ENCODE measurements at regions not wholly inside any gene's neighbourhood (a gene's known extent, or its start where the extent isn't known, plus 50 kb on each side); places are given as distances from the start of the nearest gene placed in this dataset.

GRCh38 chr5:3736926-3737325, 141.3 kb downstream of the IRX1 start:
- Mint-ChIP-seq H3K9me3 (ENCODE audit: unreplicated experiment) (no peaks in the 10 kb centered on the region), H3K4me1 (ENCODE audit: low read depth, unreplicated experiment) (peaks cover 13% of the 10 kb centered on the region), H3K27me3 (ENCODE audit: low read depth, unreplicated experiment) (peaks cover 5% of the 10 kb centered on the region), H3K4me3 (ENCODE audit: unreplicated experiment) (no peak overlapping the region), H3K27ac (ENCODE audit: unreplicated experiment) (no peak overlapping the region), H3K36me3 (ENCODE audit: low read depth, unreplicated experiment) (no peaks in the 10 kb centered on the region)
- H3K9ac ChIP-seq (ENCODE audit: low read length): no peak overlapping the region
- H3K4me1 ChIP-seq (ENCODE audit: insufficient read depth, low read length): peaks cover 15% of the 10 kb centered on the region
- H4K20me1 ChIP-seq (ENCODE audit: insufficient read depth, low read length): no peaks in the 10 kb centered on the region
- H3K9me3 ChIP-seq (ENCODE audit: insufficient read depth, low read depth, low read length): peaks cover 2% of the 10 kb centered on the region
- no peaks in the 10 kb centered on the region for H3K36me3 ChIP-seq (ENCODE audit: insufficient read depth, low read length)
- H3K79me2 ChIP-seq (ENCODE audit: insufficient read depth, low read length): no peaks in the 10 kb centered on the region
- H3K27ac ChIP-seq (ENCODE audit: low read depth, low read length): no peak overlapping the region
- H3K27me3 ChIP-seq (ENCODE audit: insufficient read depth, low read length): no peaks in the 10 kb centered on the region
- TF ChIP-seq CTCF (IDR thresholded peaks at IDR 0.05; ENCODE audit: insufficient read depth, low read depth, low read length) (no peak), EZH2 (IDR thresholded peaks at IDR 0.05; ENCODE audit: insufficient read depth, low read length) (no peak)
- FAIRE-seq: no peak
- no peak overlapping the region for H3K4me3 ChIP-seq (ENCODE audit: insufficient read depth, low read depth, low read length)
- no peak overlapping the region for H2AFZ ChIP-seq (ENCODE audit: low read depth, low read length)
- H3K4me2 ChIP-seq (ENCODE audit: low read length): no peak overlapping the region
- peak; percentile 1 for DNase-seq (ENCODE audit: low read depth)

DNA sequence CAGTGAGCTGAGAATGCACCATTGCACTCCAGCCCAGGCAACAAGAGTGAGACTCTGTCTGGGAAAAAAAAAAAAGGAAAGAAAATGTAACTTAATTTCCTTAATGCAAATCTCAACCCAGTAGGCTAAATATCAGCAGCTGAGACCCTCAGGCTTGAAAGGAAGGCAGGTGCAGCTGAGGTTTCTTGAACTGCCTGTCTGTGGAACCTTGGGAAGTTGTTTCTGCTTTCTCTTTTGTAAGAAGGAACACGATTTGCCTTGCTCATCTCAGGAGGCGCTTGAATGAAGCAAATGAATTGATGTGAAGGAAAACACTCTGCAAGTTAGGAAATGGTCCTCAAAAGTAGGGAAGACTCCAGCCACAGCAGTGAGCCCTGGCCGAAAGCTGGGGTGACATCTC, 143.3 kb downstream of the IRX1 start:
- Histone ChIP-seq H3K4me1 (ENCODE audit: insufficient read depth, low read length) (peaks cover 15% of the 10 kb centered on the region), H3K36me3 (ENCODE audit: insufficient read depth, low read length) (no peaks in the 10 kb centered on the region), H3K9ac (ENCODE audit: low read length) (no peak overlapping the region), H4K20me1 (ENCODE audit: insufficient read depth, low read length) (no peaks in the 10 kb centered on the region), H3K27me3 (ENCODE audit: insufficient read depth, low read length) (no peaks in the 10 kb centered on the region), H3K9me3 (ENCODE audit: insufficient read depth, low read depth, low read length) (peaks cover 2% of the 10 kb centered on the region), H3K4me2 (ENCODE audit: low read length) (no peak overlapping the region), H3K27ac (ENCODE audit: low read depth, low read length) (no peak overlapping the region), H3K4me3 (ENCODE audit: insufficient read depth, low read depth, low read length) (no peak overlapping the region), H2AFZ (ENCODE audit: low read depth, low read length) (no peak overlapping the region), H3K79me2 (ENCODE audit: insufficient read depth, low read length) (no peaks in the 10 kb centered on the region)
- H3K9me3 Mint-ChIP-seq (ENCODE audit: unreplicated experiment): no peaks in the 10 kb centered on the region
- no peaks in the 10 kb centered on the region for H3K36me3 Mint-ChIP-seq (ENCODE audit: low read depth, unreplicated experiment)
- no peak overlapping the region for H3K27ac Mint-ChIP-seq (ENCODE audit: unreplicated experiment)
- no peak for FAIRE-seq
- peaks cover 2% of the 10 kb centered on the region for H3K27me3 Mint-ChIP-seq (ENCODE audit: low read depth, unreplicated experiment)
- peaks cover 13% of the 10 kb centered on the region for H3K4me1 Mint-ChIP-seq (ENCODE audit: low read depth, unreplicated experiment)
- TF ChIP-seq EZH2 (IDR thresholded peaks at IDR 0.05; ENCODE audit: insufficient read depth, low read length) (no peak), CTCF (IDR thresholded peaks at IDR 0.05; ENCODE audit: insufficient read depth, low read depth, low read length) (no peak)
- no peak for DNase-seq (ENCODE audit: low read depth)
- no peak overlapping the region for H3K4me3 Mint-ChIP-seq (ENCODE audit: unreplicated experiment)

DNA sequence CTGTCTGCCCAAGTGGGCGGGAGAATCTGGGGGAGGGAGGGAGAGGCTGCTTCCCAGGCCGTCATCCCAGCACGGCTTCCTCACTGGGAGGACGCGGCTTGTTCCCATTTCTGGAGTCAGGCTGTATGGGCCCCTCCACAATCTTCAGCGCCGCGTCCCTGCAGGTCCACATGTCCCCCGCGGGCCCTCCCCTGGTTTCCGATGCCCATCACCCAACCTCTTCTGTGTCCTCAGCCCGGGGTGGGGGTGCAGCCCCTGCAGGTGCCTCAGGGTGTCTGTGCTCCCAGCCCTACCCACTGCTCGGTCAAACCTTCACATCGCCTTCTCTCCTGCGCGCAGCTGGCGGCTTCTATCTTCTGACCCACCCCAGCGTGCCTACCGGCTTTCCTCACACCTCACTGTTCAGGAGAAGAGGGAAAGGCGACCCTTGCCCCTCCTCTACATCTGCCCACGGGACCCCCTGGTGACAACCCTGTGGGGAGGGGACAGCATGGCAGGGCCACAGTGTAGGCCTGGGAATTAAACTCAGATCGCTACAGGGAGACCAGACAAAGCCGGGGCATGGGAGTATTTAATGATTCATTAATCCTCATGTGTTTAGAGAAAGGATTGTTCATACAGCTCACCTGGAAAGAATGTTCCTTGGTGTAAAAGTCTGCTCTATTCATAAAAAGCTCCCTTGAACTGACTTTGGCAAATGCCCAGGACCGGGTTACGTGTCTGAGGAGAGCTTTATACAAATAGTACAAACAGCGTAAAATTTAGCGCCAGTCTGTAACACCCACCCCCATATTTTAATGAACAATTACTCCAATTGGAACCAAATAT, 145.1 kb downstream of the IRX1 start:
- H4K20me1 ChIP-seq (ENCODE audit: insufficient read depth, low read length): no peaks in the 10 kb centered on the region
- Mint-ChIP-seq H3K4me3 (ENCODE audit: unreplicated experiment) (no peak overlapping the region), H3K4me1 (ENCODE audit: low read depth, unreplicated experiment) (peaks cover 13% of the 10 kb centered on the region), H3K27ac (ENCODE audit: unreplicated experiment) (peak overlapping the region; percentile 62), H3K27me3 (ENCODE audit: low read depth, unreplicated experiment) (peaks cover 2% of the 10 kb centered on the region), H3K9me3 (ENCODE audit: unreplicated experiment) (no peaks in the 10 kb centered on the region), H3K36me3 (ENCODE audit: low read depth, unreplicated experiment) (no peaks in the 10 kb centered on the region)
- H3K9ac ChIP-seq (ENCODE audit: low read length): peak overlapping the region; percentile 57
- peaks cover 2% of the 10 kb centered on the region for H3K9me3 ChIP-seq (ENCODE audit: insufficient read depth, low read depth, low read length)
- no peak for FAIRE-seq
- no peaks in the 10 kb centered on the region for H3K79me2 ChIP-seq (ENCODE audit: insufficient read depth, low read length)
- peak; percentile 55 for DNase-seq (ENCODE audit: low read depth)
- H3K4me3 ChIP-seq (ENCODE audit: insufficient read depth, low read depth, low read length): no peak overlapping the region
- H3K27ac ChIP-seq (ENCODE audit: low read depth, low read length): peak overlapping the region; percentile 68
- no peaks in the 10 kb centered on the region for H3K36me3 ChIP-seq (ENCODE audit: insufficient read depth, low read length)
- H2AFZ ChIP-seq (ENCODE audit: low read depth, low read length): peak overlapping the region; percentile 51
- TF ChIP-seq CTCF (IDR thresholded peaks at IDR 0.05; ENCODE audit: insufficient read depth, low read depth, low read length): no peak
- no peak for TF ChIP-seq EZH2 (IDR thresholded peaks at IDR 0.05; ENCODE audit: insufficient read depth, low read length)
- H3K27me3 ChIP-seq (ENCODE audit: insufficient read depth, low read length): no peaks in the 10 kb centered on the region
- peaks cover 15% of the 10 kb centered on the region for H3K4me1 ChIP-seq (ENCODE audit: insufficient read depth, low read length)
- peak overlapping the region; percentile 70 for H3K4me2 ChIP-seq (ENCODE audit: low read length)
